ENCODE measurements at regions not wholly inside any gene's neighbourhood (a gene's known extent, or its start where the extent isn't known, plus 50 kb on each side); places are given as distances from the start of the nearest gene placed in this dataset.

GRCh38 chr6:11833626-11834592 is 55.3 kb upstream of the ADTRP start:
- Mint-ChIP-seq H3K27me3 (ENCODE audit: low read depth) (no peaks in the 10 kb centered on the region), H3K9me3 (ENCODE audit: low read depth) (peaks cover 9% of the 10 kb centered on the region), H3K4me3 (ENCODE audit: unreplicated experiment) (no peak overlapping the region), H3K27ac (ENCODE audit: unreplicated experiment) (no peak overlapping the region), H3K36me3 (ENCODE audit: low read depth) (peaks cover 4% of the 10 kb centered on the region), H3K4me1 (ENCODE audit: low read depth) (no peaks in the 10 kb centered on the region)
- TF ChIP-seq CTCF (IDR thresholded peaks at IDR 0.05): no peak
- DNase-seq (ENCODE audit: low spot score): no peak

GRCh38 chr6:11831653-11832052 is 53.0 kb upstream of the ADTRP start:
- no peak for TF ChIP-seq CTCF (IDR thresholded peaks at IDR 0.05)
- Mint-ChIP-seq H3K27me3 (ENCODE audit: low read depth) (no peaks in the 10 kb centered on the region), H3K9me3 (ENCODE audit: low read depth) (no peaks in the 10 kb centered on the region), H3K4me1 (ENCODE audit: low read depth) (peaks cover 8% of the 10 kb centered on the region), H3K27ac (ENCODE audit: unreplicated experiment) (no peak overlapping the region), H3K4me3 (ENCODE audit: unreplicated experiment) (no peak overlapping the region), H3K36me3 (ENCODE audit: low read depth) (no peaks in the 10 kb centered on the region)
- DNase-seq (ENCODE audit: low spot score): no peak

DNA sequence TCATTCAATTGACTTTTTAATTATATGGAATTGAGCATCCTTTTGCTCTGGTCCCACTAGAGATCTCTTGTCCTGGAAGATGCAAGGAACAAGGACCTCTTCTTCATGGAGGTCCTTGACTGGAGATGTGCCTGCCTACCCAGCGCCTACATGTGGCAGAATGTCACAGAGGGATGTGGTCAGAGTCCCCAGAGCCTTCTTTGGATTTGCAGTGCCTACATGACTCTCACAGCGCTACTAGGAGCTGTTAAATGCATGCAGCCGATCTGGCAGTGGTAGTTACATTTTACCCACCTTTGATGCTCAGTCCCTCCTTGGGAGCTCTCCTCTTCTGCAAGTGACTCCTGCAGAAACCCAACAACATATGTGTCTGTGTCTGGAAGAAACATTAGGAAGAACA is 51.9 kb upstream of the ADTRP start:
- Mint-ChIP-seq H3K27me3 (ENCODE audit: low read depth) (no peaks in the 10 kb centered on the region), H3K9me3 (ENCODE audit: low read depth) (no peaks in the 10 kb centered on the region), H3K4me3 (ENCODE audit: unreplicated experiment) (no peak overlapping the region), H3K4me1 (ENCODE audit: low read depth) (peaks cover 10% of the 10 kb centered on the region), H3K27ac (ENCODE audit: unreplicated experiment) (no peak overlapping the region), H3K36me3 (ENCODE audit: low read depth) (no peaks in the 10 kb centered on the region)
- DNase-seq (ENCODE audit: low spot score): no peak
- no peak for TF ChIP-seq CTCF (IDR thresholded peaks at IDR 0.05)

DNA sequence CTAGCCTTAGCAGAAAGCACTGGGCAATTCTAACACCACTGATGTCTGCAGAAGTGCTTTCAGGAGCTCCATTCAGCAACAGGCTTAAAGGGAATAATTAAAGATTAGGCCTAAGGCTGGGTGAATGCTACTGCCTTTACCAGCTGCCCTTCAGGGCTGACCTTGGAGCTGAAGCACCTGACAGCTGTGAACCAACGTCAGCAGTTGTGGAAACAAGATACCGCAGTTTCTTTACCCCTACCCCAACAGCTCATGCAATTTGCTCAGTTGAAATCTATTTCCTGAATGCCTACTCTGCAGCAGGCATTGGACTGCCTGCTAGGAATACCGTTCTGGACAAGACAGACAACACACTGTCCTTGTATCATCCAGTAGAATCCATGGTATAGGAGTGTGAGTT is 51.5 kb upstream of the ADTRP start:
- no peak for DNase-seq (ENCODE audit: low spot score)
- Mint-ChIP-seq H3K9me3 (ENCODE audit: low read depth) (no peaks in the 10 kb centered on the region), H3K36me3 (ENCODE audit: low read depth) (no peaks in the 10 kb centered on the region), H3K27ac (ENCODE audit: unreplicated experiment) (no peak overlapping the region), H3K4me3 (ENCODE audit: unreplicated experiment) (no peak overlapping the region), H3K4me1 (ENCODE audit: low read depth) (peaks cover 13% of the 10 kb centered on the region), H3K27me3 (ENCODE audit: low read depth) (no peaks in the 10 kb centered on the region)
- TF ChIP-seq CTCF (IDR thresholded peaks at IDR 0.05): no peak

DNA sequence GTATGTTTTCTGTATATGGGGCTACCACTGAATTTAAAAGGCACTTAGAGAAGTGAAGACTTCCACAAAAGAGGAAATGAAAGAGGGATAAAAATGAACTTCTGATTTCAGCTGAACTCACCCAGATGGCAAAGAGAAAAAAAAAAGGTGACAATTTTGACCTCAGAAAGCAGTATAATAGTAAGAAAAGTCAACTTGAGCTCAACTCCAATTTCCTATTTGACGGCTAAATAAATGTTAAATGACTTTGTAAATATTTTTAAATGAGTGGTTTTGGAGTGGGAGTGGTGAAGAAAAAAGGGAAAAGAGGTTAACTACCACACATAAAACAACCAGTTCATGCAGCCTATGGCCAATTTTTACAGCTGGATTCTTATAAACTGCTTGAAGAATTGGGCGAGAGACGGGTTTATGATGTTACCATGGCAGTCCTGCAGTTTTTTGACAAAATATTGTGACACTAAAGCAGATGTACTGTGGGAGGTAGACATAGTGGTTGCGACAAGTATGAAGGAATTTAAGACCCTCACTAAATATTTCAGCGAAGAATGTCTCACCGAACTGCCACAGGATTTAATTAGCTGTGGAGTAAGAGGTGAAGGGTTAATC is 49.8 kb upstream of the ADTRP start:
- Mint-ChIP-seq H3K27me3 (ENCODE audit: low read depth) (no peaks in the 10 kb centered on the region), H3K4me1 (ENCODE audit: low read depth) (peaks cover 19% of the 10 kb centered on the region), H3K27ac (ENCODE audit: unreplicated experiment) (no peak overlapping the region), H3K4me3 (ENCODE audit: unreplicated experiment) (no peak overlapping the region), H3K36me3 (ENCODE audit: low read depth) (no peaks in the 10 kb centered on the region), H3K9me3 (ENCODE audit: low read depth) (no peaks in the 10 kb centered on the region)
- TF ChIP-seq CTCF (IDR thresholded peaks at IDR 0.05): no peak
- no peak for DNase-seq (ENCODE audit: low spot score)

Measured in chondrocyte (in vitro differentiated cells).